ENCODE measurements at regions not wholly inside any gene's neighbourhood (a gene's known extent, or its start where the extent isn't known, plus 50 kb on each side); places are given as distances from the start of the nearest gene placed in this dataset.

DNA sequence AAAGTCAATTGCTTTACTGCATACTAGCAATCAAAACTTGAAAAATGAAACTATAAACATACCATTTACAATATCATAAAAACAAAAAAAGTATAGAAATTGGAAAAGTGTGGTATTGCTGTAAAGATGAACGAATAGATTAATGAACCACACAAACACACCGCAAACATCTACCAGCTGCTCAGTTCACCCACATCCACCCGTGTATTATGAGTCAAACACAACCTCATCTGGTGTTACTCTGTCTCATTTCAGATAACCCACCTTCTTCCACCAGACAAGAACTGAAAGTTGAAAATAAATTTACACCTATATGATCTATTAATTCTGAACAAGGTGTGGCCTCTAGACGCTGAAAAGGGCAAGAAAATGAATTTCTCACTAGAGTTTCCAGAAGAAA, 53.3 kb downstream of the BLID start:
- DNase-seq: no peak

DNA sequence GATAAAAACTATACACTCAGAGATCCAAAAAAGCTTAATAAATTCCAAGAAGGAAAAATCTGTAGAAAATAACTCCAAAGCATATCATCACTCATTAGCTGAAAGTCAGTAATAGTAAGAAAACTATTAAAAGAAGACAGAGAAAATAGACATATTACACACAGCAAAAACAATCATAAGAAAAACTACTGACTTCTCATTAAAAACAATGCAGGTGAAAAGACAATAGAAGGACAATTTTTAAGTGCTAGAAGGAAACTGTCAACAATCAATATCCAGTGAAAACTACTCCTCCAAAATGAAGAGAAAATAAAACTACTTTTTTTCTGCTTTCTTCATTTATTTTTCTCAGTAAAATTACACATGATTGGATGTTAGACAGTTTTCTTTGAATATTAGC, 56.5 kb downstream of the BLID start:
- DNase-seq: no peak

DNA sequence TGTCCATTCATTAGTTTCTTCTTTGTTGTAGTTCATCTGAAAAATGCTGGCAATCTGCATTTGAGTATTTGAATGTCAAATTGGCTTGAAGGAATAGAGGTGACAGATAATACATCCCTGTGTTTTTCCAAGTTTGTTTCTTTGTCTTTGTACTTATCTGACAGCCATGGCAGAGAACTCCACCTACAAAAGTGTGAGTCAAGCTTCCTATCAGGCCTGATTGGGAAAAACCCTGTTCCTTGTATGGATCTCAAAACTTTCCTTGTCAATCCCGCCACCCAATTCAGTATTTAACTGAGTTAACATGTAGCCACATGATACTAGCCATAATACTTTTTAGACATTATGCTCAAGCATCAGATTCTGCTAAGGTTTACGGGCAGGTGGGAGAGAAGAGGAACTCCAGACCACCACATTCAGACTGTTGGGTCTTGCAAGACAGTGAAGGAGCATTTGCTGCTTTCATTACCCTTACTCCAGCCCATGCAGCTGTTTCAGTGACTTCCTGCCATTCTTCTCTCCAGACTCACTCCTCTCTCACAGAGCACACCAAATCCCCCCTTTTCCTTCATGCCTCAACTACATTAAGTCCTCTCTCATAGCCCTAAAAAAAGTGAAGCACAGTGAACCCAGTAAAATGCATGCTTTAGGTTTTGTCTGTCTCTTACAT, 65.9 kb downstream of the BLID start:
- no peak for DNase-seq

DNA sequence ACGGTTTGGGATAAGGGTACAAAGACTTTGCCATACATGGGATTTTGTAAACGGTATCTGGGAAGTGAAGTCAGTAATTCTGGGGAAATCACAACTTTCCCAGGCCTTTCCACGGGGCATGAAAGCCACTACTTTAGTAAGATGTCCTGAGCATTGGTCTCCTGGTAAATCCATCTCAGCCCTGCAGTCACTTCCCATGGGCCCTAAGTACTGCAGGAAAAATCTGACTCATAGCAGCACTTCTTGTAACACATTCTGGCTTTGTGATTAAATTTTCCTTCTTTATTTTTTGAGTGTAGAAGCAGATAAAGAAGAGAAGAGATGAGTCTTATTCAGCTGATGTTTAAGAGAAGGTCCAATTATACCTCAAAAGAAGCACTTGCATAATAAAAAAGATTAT, 67.6 kb downstream of the BLID start:
- no peak for DNase-seq

DNA sequence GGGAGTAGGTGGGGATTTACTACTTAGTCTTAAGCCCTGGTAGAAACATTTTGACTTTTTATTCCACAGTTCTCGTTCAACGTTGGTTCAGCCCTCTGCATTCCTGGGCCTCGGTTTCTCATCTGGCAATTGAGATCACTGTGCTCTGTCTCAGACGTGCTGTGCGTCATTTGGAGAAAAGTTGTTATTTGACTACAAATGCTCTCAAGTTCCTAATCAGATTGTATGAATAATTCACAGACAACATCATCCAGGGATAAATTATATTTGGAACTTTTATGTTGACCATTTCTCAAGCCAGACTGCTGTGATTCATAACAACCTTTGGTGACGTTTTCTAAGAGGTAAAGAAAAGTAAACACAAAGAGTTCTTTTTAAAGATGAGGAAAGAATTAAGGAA, 69.2 kb downstream of the BLID start:
- no peak for DNase-seq

DNA sequence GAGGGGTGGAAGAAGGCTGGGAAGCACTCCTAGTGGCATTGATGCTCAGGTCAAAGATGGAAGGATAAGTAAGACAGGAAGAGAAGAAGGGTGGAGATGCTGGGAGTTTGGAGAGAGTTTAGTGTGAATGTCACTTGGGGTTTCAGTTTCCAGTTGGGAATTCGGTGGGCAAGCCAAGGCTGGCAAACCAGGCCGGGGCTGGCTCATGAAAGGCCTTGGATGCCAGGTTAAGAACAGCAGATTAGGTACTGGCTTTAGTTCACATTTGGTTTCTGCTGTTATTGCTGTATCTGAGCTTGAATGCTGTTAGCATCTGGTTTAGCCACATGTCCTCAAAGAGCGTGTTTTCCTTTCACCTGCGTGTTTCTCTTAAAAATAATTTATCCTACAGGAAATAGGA, 69.6 kb downstream of the BLID start:
- no peak for DNase-seq

DNA sequence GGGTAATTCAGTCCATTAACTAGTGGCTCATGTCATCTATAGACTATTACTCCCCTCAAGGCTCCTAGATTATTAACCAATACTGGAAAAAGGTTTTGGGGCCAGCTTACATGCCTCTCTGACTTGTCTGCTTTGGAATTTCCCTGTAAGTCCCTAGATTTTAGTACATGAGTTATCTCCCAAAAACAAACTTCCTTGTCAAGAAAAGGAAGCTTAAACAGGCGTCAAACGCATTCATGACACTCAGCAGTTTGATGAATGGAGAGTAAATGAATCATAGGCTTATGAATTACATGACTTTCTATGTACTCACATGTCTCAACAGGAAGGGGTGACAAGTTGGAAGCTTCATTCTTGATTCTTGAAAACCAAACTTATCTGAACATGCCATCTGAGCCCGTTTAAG, 70.8 kb downstream of the BLID start:
- no peak for DNase-seq

DNA sequence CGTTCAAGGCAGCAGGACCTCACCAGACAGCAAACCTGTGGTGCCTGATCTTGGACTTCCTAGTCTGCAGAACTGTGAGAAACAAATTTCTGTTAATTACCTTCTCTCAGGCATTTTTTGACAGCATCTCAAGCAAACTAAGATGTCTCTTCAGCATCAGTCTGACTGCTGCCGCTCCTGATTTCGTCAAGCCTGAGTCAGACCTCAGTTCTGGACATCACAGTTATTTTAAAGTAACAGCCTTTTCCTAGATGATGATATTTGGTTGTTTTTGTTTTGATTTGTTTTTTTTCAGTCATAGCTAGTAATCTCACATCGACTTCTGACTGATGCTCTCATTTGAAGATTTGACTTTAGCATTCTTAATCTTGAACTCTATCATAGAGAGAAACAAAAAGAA, 71.9 kb downstream of the BLID start:
- no peak for DNase-seq

DNA sequence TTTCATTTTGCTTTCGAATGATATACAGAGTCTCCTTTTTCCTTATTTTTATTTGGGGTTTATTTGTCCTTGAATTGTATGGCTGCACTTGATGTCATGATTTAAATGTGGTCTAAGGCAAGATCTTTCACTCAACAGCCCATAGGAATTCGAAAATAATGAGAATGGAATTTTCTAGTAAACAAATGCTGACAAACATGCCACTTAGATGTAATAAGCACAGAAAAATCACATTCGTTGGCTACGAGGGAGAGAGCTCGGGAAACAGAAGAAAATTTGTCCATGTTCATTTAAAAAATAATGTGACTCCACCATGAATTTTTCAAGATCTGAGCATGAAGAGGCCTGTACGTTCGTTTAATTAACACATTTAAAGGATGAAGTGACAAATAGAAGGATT, 73.0 kb downstream of the BLID start:
- no peak for DNase-seq

DNA sequence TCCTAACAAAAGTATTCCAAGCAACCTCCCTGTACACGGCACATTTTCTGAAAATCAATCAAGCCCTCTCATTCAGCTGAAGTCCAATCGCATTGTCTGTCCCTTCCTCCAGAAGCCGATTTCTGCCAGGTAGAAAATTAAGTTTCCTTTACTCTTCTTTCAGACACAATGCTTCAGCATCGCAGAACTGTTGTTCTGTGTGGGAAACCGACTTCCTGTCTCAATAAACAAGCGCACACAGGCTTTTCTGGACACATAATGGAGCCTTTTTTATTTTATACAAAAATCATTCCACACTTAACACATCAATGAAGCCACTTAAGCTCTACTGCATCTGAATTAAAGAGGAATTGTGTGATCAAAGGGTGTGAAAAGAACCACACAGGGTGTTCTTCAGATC, 75.6 kb downstream of the BLID start:
- DNase-seq: no peak

DNA sequence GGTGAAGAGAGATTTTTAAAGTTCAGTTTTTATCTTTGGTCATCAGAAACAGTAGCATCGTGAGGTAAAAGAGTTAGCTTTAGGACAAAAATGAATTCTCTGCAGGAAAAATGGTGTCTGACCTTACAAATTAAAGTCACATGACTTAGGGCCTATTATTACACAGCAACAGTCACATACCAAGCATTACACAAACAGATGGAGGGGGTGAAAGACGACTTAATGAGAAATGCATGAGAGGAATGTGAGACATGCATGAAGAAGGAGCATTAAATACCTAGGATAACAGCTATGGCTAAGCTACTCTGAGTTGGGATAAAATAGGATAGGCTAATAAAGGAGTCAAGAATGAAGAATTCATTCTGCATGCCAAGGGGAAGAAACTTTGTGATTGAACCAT, 77.5 kb downstream of the BLID start:
- no peak for DNase-seq

DNA sequence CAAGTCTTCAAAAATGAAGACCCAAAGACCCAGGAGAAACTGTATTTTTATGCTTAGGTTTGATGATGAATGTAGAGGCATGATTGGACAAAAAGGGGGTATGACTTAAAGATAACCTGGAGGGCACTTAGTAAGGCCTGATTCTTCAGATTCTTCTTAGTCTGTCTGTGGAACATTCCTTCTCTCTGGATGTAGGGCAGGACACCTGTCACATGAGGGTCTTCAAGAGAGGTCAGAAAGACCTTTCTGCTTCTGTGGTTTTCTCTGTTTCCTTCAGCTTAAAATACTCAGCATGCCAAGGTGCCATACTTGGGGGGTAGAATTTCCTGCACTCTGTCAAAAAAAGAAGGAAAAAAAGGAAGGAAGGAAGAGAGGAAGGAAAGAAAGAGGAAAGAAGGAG, 78.1 kb downstream of the BLID start:
- DNase-seq: no peak

DNA sequence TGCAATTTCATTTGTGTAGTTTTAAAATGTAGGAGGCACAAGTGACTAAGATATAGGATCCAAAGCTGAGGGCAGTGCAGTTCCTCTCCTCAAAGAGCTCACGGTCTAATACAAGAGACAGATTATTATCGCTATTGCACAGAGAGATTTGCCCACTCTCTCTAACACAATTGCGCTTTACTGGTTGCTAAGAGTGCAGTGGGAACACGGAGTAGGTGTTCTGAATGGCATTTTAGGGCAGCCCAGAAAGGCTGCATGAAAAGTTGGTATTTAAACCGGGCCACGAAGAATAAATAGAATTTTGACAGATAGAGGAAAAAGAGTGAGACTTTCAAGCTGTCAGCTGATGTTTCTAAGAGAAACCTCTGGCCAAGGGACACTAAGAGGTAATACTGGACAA, 79.5 kb downstream of the BLID start:
- DNase-seq: no peak

DNA sequence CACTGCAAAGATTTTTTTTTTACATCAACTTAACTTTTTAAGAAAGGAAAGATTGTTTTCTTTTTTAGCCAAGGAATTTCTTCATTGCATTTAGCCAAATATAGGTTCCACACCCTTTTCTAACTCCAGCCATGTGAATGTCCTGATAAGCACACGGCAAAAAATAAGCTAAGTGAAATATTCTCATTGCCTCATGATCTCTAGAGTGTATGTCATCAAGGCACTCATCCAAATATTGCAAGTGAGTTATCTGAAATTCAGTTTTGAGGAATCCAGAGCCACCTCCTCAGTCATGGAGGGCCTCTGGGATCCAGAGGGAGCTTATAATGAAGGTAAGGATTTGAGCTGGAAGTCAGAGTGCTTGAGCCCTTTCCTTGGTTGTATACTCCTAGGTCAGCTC, 80.0 kb downstream of the BLID start:
- DNase-seq: no peak

DNA sequence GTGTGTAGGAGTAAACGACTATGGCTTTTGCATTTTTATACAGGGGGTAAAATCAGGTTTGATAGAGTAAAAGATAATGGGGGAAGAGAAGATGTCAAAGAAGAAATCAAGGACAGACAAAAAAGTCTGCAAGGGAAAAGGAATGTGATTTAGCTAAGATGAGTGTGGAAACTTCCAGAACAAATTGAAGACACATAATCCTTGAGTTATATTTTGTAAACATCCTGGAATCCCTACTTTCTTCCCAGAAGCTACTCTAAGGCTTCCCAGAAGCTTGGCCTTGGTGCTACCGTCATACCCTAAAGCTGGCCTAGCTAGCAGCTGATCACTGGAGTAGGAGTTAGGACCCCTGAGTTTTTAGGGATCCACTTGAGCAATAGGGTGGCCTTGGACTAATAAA, 82.4 kb downstream of the BLID start:
- DNase-seq: no peak

DNA sequence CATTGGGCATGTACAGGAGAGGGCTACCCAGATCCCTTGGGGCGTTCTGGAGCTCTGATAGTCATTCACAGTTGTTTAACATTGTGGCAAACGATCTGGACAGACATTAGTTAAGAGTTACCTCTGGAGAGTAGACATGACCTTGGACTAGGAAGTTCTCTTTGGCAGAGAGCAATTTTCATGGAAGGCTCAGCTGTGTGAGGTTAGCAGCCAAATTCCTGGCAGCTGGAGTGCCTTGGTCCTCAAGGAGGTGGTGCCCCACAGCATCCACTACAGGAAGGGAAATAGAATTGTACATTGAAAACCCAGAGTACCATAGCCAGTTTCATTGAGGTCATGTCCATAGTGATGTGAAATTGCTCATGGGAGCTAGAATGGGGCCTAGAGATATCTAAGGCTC, 82.8 kb downstream of the BLID start:
- no peak for DNase-seq

DNA sequence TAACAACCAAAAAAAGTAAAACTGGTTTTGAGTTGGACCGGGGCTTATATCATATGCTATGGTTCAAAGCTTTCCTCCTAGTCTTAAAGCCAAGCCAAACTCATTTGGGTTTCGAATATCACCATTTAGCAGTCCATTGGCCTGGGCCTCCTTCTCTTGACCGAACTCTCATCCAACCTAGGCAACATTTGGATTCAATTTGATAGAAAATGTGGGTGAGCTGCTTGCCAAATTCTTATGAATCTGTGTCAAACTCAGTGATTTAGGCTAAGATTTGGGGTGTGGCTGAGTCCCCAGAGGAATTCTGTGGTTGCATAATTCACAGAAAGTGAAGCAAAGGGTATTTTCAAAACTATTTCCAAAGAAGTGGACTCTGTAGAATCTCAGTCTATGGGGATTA, 83.7 kb downstream of the BLID start:
- no peak for DNase-seq

DNA sequence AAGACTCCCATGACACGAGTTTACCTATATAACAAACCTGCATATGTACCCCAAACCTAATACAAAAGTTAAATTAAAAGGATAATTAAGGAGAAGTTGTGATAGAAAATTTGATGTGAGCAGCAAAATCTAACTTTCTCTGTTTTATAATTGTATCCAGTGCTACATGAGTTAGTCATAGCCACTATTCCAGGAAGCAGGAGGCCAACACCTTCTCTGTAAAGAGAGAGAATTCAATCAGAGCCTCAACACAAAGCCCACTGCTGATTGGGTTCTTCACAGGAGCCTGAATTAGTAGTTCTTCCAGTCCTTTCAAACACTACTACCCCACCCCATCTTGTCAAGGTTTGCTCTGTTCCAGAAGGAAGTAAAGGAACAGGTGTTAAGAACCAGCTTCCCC, 84.2 kb downstream of the BLID start:
- no peak for DNase-seq

DNA sequence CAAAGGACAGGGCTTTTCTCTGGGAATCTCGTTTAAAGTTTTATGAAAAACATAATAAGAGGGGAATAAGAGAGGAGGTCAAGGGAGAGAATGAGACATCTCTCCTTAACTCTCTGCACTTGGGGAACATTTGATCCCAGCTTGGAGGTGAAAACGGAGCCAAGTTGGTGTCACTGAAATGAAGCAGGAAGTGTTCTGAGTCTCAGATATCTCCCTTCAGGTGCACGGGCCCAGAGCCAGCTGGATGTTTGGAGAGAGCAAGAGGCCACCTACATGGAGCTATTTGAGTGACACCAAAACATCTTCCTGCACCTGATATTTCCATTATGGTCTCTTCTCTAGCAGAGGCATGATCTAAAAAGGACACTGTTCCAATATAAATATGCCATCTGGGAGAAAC, 85.7 kb downstream of the BLID start:
- no peak for DNase-seq

DNA sequence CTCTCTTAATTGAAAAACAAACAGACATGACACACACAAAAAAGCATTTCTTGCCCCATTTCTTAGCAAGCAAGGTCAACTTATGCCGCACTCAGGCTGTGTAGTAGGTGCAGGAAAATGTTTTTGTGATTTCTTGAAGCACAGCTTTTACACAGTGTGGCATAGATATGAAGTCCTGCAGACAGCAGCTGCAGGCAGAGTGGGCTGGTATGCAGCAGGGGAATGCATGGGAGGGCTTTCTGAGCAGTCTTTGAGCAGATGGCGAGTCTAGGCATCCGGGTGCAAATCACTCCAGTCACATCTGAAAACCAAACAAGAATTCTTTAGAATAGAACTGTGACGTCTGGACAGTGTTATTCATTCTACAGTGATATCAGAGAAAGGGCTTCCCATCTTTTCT, 87.5 kb downstream of the BLID start:
- DNase-seq: no peak

DNA sequence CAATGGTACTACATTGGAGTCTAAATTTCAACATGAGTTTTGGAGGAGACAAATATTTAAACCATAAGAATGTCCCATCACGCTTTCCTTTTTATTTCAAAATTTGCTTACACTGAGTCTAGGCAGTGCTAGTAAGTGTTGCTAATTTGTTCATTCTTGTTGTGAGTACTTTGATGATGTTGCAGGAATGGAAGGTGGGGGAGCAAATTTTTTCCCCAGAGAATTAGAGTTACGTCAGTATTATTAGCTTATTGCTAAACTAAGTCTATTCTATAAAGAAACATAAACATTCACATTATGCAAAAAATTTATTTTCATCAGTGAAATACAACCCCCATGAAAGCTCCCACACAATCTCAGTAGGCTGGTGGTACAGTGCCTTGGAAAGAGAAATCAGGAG, 88.0 kb downstream of the BLID start:
- no peak for DNase-seq

DNA sequence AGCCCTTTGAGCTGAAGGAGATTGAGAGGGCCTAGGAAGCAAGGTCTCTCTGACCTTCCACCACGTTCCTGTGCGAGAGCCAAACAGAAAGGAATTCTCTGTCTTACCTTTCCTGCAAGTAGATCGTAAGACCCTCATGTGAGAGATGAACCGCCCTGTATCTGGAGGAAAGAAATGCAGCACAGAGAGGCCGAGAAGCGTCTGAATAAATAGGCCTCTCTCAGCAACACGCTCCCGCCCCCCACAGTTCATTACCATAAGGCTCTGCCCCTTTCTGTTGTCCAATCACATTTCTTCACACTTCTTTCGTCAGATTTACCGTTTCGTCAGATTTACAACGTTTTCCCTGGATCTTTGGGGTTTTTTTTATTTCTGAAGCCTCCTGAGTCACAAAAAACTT, 90.3 kb downstream of the BLID start:
- no peak for DNase-seq

DNA sequence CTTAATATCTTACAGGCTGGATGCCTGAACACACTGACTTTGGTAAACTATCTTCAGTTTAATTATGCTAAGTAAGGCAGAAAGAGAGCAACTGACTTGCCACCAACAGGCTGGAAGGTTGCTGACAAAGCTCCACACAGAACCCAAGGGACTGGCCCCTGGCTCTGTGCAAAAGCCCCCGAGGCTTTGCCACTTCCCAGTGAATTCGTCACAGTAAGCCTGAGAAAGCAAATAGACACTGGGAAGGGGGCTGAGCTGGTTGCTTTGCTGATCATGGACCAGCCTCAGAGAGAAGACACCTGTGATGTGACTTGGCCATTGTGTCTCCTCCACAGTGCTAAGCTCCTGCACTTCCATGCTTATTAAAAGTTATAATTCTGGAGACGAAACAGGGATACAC, 91.7 kb downstream of the BLID start:
- no peak for DNase-seq

DNA sequence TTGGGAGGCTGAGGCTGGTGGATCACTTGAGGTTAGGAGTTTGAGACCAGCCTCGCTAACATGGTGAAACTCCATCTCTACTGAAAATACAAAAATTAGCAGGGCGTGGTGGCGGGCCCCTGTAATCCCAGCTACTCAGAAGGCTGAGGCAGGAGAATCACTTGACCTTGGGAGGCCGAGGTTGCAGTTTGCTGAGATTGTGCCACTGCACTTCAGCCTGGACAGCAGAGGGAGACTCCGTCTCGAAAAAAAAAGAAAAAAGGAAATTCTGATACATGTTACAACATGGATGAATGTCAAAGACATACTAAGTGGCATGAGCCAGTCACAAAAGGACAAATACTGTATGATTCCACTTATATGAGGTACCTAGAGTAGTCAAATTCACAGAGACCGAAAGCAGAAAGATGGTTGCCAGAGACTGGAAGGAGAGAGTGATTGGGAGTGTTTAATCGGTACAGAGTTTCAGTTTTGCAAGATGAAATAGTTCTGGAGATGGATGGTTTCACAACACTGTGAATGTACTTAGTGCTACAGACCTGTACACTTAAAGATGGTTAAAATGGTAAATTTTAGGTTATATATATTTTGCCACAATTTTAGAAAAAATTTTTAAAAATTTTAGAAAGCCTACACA, 92.3 kb downstream of the BLID start:
- no peak for DNase-seq

DNA sequence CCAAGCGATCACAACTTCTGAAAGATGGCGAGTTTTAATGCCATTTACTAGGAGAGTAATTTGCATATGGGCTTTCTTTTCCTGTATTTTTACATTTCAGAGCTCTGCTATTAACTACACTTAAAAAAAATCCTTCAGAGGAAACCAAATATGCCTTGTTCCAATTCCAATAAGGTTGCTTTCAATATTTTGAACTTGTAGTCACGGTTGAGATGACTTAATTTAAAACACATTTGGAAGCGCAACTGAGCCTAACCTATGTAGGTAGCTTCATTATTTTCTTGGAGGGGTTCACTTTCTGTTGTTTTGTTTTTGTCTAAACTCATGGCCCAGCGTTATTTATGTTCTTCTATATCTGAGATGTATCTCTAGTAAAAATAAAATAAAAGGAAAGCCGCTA, 93.4 kb downstream of the BLID start:
- DNase-seq: no peak
